SK-N-MC (cell line): ENCODE measurements at regions not wholly inside any gene's neighbourhood (a gene's known extent, or its start where the extent isn't known, plus 50 kb on each side); places are given as distances from the start of the nearest gene placed in this dataset.

Experiments
- DNase-seq: peaks from one replicate; pipeline ENCODE4 v3.0.0-alpha.2; 2011; ENCODE audit warnings: low read depth, low spot score
- H3K27ac ChIP-seq: fragments of 200-600 bp; sonication (generic); 2 replicates; pipeline ENCODE4 v1.5.1; 2016; ENCODE audit warnings: mixed run types
- H3K36me3 ChIP-seq: fragments of 200-600 bp; sonication (generic); 2 replicates; pipeline ENCODE4 v1.6.1; 2017; ENCODE audit warnings: antibody characterized with exemption, low read length, mixed read lengths; ENCODE audit not compliant: insufficient read depth
- H3K4me3 ChIP-seq: fragments of 200-600 bp; sonication (generic); 2 replicates; pipeline ENCODE4 v1.5.1; 2016
- H3K9ac ChIP-seq: fragments of 200-600 bp; sonication (generic); 2 replicates; pipeline ENCODE4 v1.8.0; 2017; ENCODE audit warnings: mixed run types, mixed read lengths; ENCODE audit not compliant: insufficient read length
- H3K9me3 ChIP-seq: fragments of 200-600 bp; sonication (generic); 2 replicates; pipeline ENCODE4 v1.6.1; 2017; ENCODE audit warnings: low read depth, mild to moderate bottlenecking, antibody characterized with exemption, low read length, moderate library complexity, mixed read lengths
- EZH2 ChIP-seq: fragments of 200-600 bp; sonication (generic); IDR thresholded peaks from one replicate; pipeline ENCODE4 v1.6.1; 2017; ENCODE audit warnings: antibody characterized with exemption
- FOXP2 ChIP-seq: optimal IDR thresholded peaks from 2 replicates; pipeline ENCODE3; 2011; ENCODE audit warnings: mild to moderate bottlenecking, moderate library complexity; ENCODE audit not compliant: insufficient read depth; ENCODE audit errors: extremely low read length, control extremely low read depth
- POLR2AphosphoS5 ChIP-seq: IDR thresholded peaks from 2 replicates; pipeline ENCODE4 v1.6.1; 2012; ENCODE audit warnings: mild to moderate bottlenecking, low read depth, low read length, borderline replicate concordance

DNA sequence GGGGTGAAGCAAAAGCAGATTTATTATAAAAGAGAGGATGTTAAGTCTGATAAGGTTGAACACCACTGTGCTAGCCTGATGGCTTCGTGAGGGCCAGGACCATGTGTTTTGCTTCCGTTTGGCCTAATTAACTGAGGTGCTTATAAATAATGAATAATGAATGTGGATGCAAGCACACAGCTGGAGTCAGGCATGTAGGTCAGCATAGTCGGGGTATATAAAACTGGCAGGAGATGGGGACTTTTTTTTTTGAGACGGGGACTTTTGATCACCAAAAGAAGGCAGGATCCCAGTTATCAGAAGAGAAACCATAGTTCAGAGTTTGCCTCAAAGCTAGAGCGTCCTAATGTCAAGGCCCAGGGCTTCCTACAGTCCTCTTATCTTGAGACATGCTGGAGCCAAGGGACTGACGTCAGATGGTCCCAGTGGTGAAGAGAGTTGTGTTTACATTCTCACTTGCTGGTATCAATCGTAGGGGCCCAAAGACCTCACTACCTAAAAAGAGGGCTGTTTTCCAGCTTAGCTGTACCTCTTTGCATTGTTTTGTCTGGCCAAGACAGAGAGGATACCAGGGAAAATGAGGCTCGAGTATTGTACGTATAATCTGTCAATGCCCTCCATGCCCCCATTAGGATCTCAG is 50.4 kb downstream of the RTL9 start:
- TF ChIP-seq POLR2AphosphoS5 (no peak), EZH2 (no peak), FOXP2 (no peak)
- H3K4me3 ChIP-seq: no peak overlapping the region
- H3K9ac ChIP-seq: no peak overlapping the region
- no peak overlapping the region for H3K27ac ChIP-seq
- no peaks in the 10 kb centered on the region for H3K9me3 ChIP-seq
- no peak for DNase-seq
- H3K36me3 ChIP-seq: no peaks in the 10 kb centered on the region

DNA sequence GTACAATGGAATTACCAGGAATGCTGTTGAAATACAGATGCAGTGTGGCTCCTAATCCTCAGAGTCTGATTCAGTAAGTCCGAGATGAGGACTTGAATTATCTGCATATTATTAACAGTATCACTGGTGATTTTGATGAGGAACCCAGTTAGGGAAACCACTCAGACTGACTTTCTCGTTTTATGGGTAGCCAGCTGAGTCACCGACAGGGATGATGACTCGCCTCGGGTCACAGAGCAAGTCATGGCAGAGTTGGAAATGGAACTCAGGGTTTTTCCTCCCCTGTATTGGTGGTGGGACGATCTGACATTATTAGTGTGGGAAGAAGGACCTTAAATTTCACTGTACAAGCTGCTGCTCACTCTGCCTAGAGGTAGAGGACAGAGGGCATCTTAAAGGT is 51.3 kb downstream of the RTL9 start:
- no peaks in the 10 kb centered on the region for H3K9me3 ChIP-seq
- H3K4me3 ChIP-seq: no peak overlapping the region
- H3K36me3 ChIP-seq: no peaks in the 10 kb centered on the region
- H3K27ac ChIP-seq: no peak overlapping the region
- H3K9ac ChIP-seq: no peak overlapping the region
- DNase-seq: no peak
- TF ChIP-seq EZH2 (no peak), FOXP2 (no peak), POLR2AphosphoS5 (no peak)

DNA sequence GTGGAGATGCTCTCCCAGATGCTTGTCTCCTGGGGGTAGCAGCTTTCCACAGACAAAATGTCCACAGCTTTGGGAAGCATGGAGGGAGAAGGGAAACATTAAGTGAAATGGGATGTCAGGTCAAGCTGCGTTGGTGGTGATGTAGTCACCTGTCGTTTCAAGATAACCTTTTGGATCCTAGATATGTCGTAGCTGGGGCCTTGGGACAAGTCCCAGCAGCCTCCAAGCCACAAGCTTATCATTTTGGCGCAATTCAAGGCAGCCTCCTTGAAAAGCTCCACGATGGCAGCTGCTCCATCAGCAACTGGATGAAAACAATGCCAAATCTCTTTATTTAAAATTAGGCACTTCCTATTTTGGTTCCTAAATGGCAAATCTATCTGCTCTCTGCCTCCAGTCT is 52.0 kb downstream of the RTL9 start:
- DNase-seq: no peak
- Histone ChIP-seq H3K9me3 (no peaks in the 10 kb centered on the region), H3K9ac (no peak overlapping the region), H3K27ac (no peak overlapping the region), H3K4me3 (no peak overlapping the region), H3K36me3 (no peaks in the 10 kb centered on the region)
- TF ChIP-seq EZH2 (no peak), POLR2AphosphoS5 (no peak), FOXP2 (no peak)

GRCh38 chrX:110412971-110413726 is 54.5 kb downstream of the RTL9 start:
- no peak for DNase-seq
- H3K4me3 ChIP-seq: peak overlapping the region; percentile 60; the same call in 1 of the 2 replicates
- H3K9ac ChIP-seq: no peak overlapping the region
- H3K9me3 ChIP-seq: no peaks in the 10 kb centered on the region
- no peak for TF ChIP-seq EZH2
- TF ChIP-seq FOXP2: no peak
- no peak for TF ChIP-seq POLR2AphosphoS5
- no peak overlapping the region for H3K27ac ChIP-seq
- H3K36me3 ChIP-seq: no peaks in the 10 kb centered on the region

DNA sequence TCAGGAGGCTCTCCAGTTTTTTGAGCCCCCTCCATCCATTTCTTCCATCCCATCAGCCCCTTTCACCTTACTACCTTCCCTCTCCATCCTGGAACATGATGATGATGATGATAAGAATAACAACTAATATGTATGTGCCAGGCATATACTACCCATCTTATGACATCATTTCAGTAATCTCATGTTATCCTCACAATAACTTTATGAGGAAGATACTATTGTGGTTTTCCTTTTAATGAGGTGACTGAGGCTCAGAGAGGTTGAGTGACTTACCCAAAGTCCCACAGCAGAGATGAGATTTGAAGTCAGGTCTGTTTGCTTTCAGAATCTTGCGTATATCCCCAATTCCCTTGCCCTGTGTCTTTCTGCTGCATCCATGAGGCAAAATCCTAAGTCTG is 55.1 kb downstream of the RTL9 start:
- H3K9me3 ChIP-seq: no peaks in the 10 kb centered on the region
- no peak overlapping the region for H3K9ac ChIP-seq
- H3K36me3 ChIP-seq: no peaks in the 10 kb centered on the region
- H3K4me3 ChIP-seq: no peak overlapping the region
- H3K27ac ChIP-seq: no peak overlapping the region
- TF ChIP-seq FOXP2: no peak
- no peak for TF ChIP-seq EZH2
- TF ChIP-seq POLR2AphosphoS5: no peak
- DNase-seq: no peak

GRCh38 chrX:110414273-110414672 is 55.6 kb downstream of the RTL9 start:
- no peak for DNase-seq
- H3K27ac ChIP-seq: no peak overlapping the region
- no peak for TF ChIP-seq POLR2AphosphoS5
- TF ChIP-seq EZH2: no peak
- no peak for TF ChIP-seq FOXP2
- no peak overlapping the region for H3K4me3 ChIP-seq
- no peaks in the 10 kb centered on the region for H3K36me3 ChIP-seq
- no peaks in the 10 kb centered on the region for H3K9me3 ChIP-seq
- no peak overlapping the region for H3K9ac ChIP-seq

- no peak for DNase-seq
- Histone ChIP-seq H3K36me3 (no peaks in the 10 kb centered on the region), H3K9ac (no peak overlapping the region), H3K27ac (no peak overlapping the region), H3K4me3 (no peak overlapping the region), H3K9me3 (no peaks in the 10 kb centered on the region)
- TF ChIP-seq POLR2AphosphoS5: no peak
- TF ChIP-seq FOXP2: no peak
These were observed 56.2 kb downstream of the RTL9 start for GRCh38 chrX:110414679-110415439.

GRCh38 chrX:110415440-110416170 is 57.0 kb downstream of the RTL9 start:
- Histone ChIP-seq H3K27ac (no peak overlapping the region), H3K9ac (no peak overlapping the region), H3K9me3 (no peaks in the 10 kb centered on the region), H3K36me3 (no peaks in the 10 kb centered on the region), H3K4me3 (no peak overlapping the region)
- DNase-seq: no peak
- TF ChIP-seq POLR2AphosphoS5: no peak
- no peak for TF ChIP-seq EZH2
- no peak for TF ChIP-seq FOXP2
